Liver (tissue), 8 donors: ENCODE measurements at regions not wholly inside any gene's neighbourhood (a gene's known extent, or its start where the extent isn't known, plus 50 kb on each side); places are given as distances from the start of the nearest gene placed in this dataset.

Source experiments
- DNase-seq: peaks from one replicate; pipeline ENCODE4 v3.0.0-alpha.2; 2017; ENCODE audit warnings: low spot score
- H3K27ac ChIP-seq, 2 donors: one replicate each; pipeline ENCODE4 v1.7.0; 2013; ENCODE audit warnings: inconsistent platforms in 2 of 2, low read length in 2 of 2, control low read depth in 1 of 2, low read depth in 1 of 2, mild to moderate bottlenecking in 1 of 2
- H3K27me3 ChIP-seq, 4 donors: one replicate each; pipeline versions ENCODE4 v1.6.1 to v1.7.0; 2013; ENCODE audit warnings: low read length in 3 of 4, inconsistent platforms in 1 of 4, mild to moderate bottlenecking in 1 of 4, moderate library complexity in 1 of 4; ENCODE audit not compliant: control insufficient read depth in 4 of 4, insufficient read depth in 4 of 4
- H3K36me3 ChIP-seq, 4 donors: one replicate each; pipeline versions ENCODE4 v1.6.1 to v1.7.0; 2013; ENCODE audit warnings: low read length in 3 of 4, mild to moderate bottlenecking in 3 of 4, low read depth in 1 of 4, moderate library complexity in 1 of 4; ENCODE audit not compliant: control insufficient read depth in 4 of 4, insufficient read depth in 3 of 4
- H3K4me1 ChIP-seq, 4 donors: one replicate each; pipeline versions ENCODE4 v1.6.1 to v1.7.0; 2013; ENCODE audit warnings: low read length in 3 of 4, mild to moderate bottlenecking in 3 of 4, moderate library complexity in 1 of 4; ENCODE audit not compliant: control insufficient read depth in 4 of 4, insufficient read depth in 4 of 4
- H3K4me3 ChIP-seq, 3 donors: one replicate each; pipeline versions ENCODE4 v1.6.1 to v1.7.0; 2013; ENCODE audit warnings: low read length in 3 of 3, control low read depth in 1 of 3, low read depth in 1 of 3, mild to moderate bottlenecking in 1 of 3
- H3K9ac ChIP-seq, 2 donors: one replicate each; pipeline ENCODE4 v1.7.0; 2013; ENCODE audit warnings: low read length in 2 of 2, mild to moderate bottlenecking in 2 of 2, moderate library complexity in 2 of 2, control low read depth in 1 of 2, low read depth in 1 of 2
- H3K9me3 ChIP-seq, 4 donors: one replicate each; pipeline versions ENCODE4 v1.6.1 to v1.7.0; 2013; ENCODE audit warnings: low read length in 3 of 4; ENCODE audit not compliant: control insufficient read depth in 4 of 4
- EGR1 ChIP-seq, 2 donors: IDR thresholded peaks; 2 replicates each; pipeline ENCODE4 v1.6.1; 2016 to 2018; ENCODE audit warnings: antibody characterized with exemption in 2 of 2, low read depth in 2 of 2
- FOXA1 ChIP-seq: IDR thresholded peaks from 2 replicates; pipeline ENCODE4 v1.6.1; 2016; ENCODE audit warnings: antibody characterized with exemption
- FOXA2 ChIP-seq: IDR thresholded peaks from 2 replicates; pipeline ENCODE4 v1.6.1; 2016; ENCODE audit warnings: antibody characterized with exemption
- GABPA ChIP-seq, 2 donors: IDR thresholded peaks in 1 of 2; conservative IDR thresholded peaks in 1 of 2; 2 replicates each; pipeline ENCODE4 v1.6.1; 2016; ENCODE audit warnings: antibody characterized with exemption in 2 of 2, mild to moderate bottlenecking in 1 of 2, moderate library complexity in 1 of 2
- HNF4A ChIP-seq, 2 donors: conservative IDR thresholded peaks; 2 replicates each; pipeline ENCODE4 v1.6.1; 2016; ENCODE audit warnings: antibody characterized with exemption in 2 of 2, mild to moderate bottlenecking in 2 of 2
- HNF4G ChIP-seq: IDR thresholded peaks from 2 replicates; pipeline ENCODE4 v1.6.1; 2016; ENCODE audit warnings: antibody characterized with exemption
- JUND ChIP-seq, 2 donors: IDR thresholded peaks; 2 replicates each; pipeline ENCODE4 v1.6.1; 2016; ENCODE audit warnings: antibody characterized with exemption in 2 of 2
- RAD21 ChIP-seq, 2 donors: IDR thresholded peaks; 2 replicates each; pipeline ENCODE4 v1.6.1; 2016; ENCODE audit warnings: antibody characterized with exemption in 2 of 2, mild to moderate bottlenecking in 2 of 2
- RXRA ChIP-seq, 2 donors: IDR thresholded peaks; 2 replicates each; pipeline ENCODE4 v1.6.1; 2017 to 2018; ENCODE audit warnings: antibody characterized with exemption in 2 of 2, mild to moderate bottlenecking in 1 of 2
- SP1 ChIP-seq: IDR thresholded peaks from 2 replicates; pipeline ENCODE4 v1.6.1; 2018; ENCODE audit warnings: antibody characterized with exemption, mild to moderate bottlenecking
- TAF1 ChIP-seq: conservative IDR thresholded peaks from 2 replicates; pipeline ENCODE4 v1.6.1; 2016; ENCODE audit warnings: antibody characterized with exemption, mild to moderate bottlenecking
- YY1 ChIP-seq: IDR thresholded peaks from 2 replicates; pipeline ENCODE4 v1.6.1; 2016; ENCODE audit warnings: antibody characterized with exemption, mild to moderate bottlenecking
- WGBS: extraction: QIAGEN DNeasy Blood & Tissue Kit; methylation state at CpG from one replicate; pipeline ENCODE4 v1.1.7; 2013; 5-methylcytosine and 5-hydroxymethylcytosine counted together
- TF ChIP-seq, protein P1 (sequence below): IDR thresholded peaks from 2 replicates; pipeline ENCODE4 v1.6.1; 2016; ENCODE audit warnings: antibody characterized with exemption
- TF ChIP-seq, protein P2 (sequence below): IDR thresholded peaks from 2 replicates; pipeline ENCODE4 v1.6.1; 2016; ENCODE audit warnings: antibody characterized with exemption
- TF ChIP-seq, protein P3 (sequence below): IDR thresholded peaks from 2 replicates; pipeline ENCODE4 v1.6.1; 2016; ENCODE audit warnings: antibody characterized with exemption
- TF ChIP-seq, protein P4 (sequence below): fragments of 150-350 bp; IDR thresholded peaks from 2 replicates; pipeline ENCODE4 v1.5.1; 2017; ENCODE audit warnings: improper control_type of control experiment, low read depth, low read length; ENCODE audit not compliant: missing input control
- donor health status: healthy.
- donor health status: healthy.
- donor health status: healthy.
- donor health status: healthy.
- donor health status: healthy.

- H3K4me3 ChIP-seq = no peak overlapping the region
Observed at GRCh38 chr1:209153411-209153810, 430.1 kb upstream of the CAMK1G start.

GRCh38 chr1:209154912-209155311 is 428.6 kb upstream of the CAMK1G start:
- Histone ChIP-seq H3K9ac (no peak overlapping the region), H3K4me3 (no peak overlapping the region), H3K9me3 (no peaks in the 10 kb centered on the region), H3K4me1 (peaks cover 0 to 5% (median 0%) of the 10 kb centered on the region in 4 donors), H3K27ac (no peak overlapping the region), H3K36me3 (no peaks in the 10 kb centered on the region), H3K27me3 (no peaks in the 10 kb centered on the region)
- TF ChIP-seq HNF4G (no peak), YY1 (no peak), HNF4A (conservative IDR thresholded peaks at IDR 0.05) (no peak), RAD21 (IDR thresholded peaks at IDR 0.05) (no peak), GABPA (IDR thresholded peaks at IDR 0.05 in 1 of 2, conservative IDR thresholded peaks at IDR 0.05 in 1 of 2) (no peak), JUND (IDR thresholded peaks at IDR 0.05) (no peak), SP1 (no peak)
- TF ChIP-seq, protein P1, sequence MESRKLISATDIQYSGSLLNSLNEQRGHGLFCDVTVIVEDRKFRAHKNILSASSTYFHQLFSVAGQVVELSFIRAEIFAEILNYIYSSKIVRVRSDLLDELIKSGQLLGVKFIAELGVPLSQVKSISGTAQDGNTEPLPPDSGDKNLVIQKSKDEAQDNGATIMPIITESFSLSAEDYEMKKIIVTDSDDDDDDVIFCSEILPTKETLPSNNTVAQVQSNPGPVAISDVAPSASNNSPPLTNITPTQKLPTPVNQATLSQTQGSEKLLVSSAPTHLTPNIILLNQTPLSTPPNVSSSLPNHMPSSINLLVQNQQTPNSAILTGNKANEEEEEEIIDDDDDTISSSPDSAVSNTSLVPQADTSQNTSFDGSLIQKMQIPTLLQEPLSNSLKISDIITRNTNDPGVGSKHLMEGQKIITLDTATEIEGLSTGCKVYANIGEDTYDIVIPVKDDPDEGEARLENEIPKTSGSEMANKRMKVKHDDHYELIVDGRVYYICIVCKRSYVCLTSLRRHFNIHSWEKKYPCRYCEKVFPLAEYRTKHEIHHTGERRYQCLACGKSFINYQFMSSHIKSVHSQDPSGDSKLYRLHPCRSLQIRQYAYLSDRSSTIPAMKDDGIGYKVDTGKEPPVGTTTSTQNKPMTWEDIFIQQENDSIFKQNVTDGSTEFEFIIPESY = no peak
- 79% methylated on average over 1 of the region's 1 CpG for WGBS
- no peak for DNase-seq

More at GRCh38 chr1:209153411-209153810, 430.1 kb upstream of the CAMK1G start:
- DNase-seq = no peak
- Histone ChIP-seq H3K36me3 (no peaks in the 10 kb centered on the region), H3K27me3 (no peaks in the 10 kb centered on the region), H3K9ac (no peak overlapping the region), H3K9me3 (no peaks in the 10 kb centered on the region), H3K27ac (no peak overlapping the region), H3K4me1 (peaks cover 0 to 5% (median 0%) of the 10 kb centered on the region in 4 donors)
- WGBS = 90% methylated on average over 1 of the region's 1 CpG
- TF ChIP-seq SP1 (no peak), RAD21 (IDR thresholded peaks at IDR 0.05) (no peak)

DNA sequence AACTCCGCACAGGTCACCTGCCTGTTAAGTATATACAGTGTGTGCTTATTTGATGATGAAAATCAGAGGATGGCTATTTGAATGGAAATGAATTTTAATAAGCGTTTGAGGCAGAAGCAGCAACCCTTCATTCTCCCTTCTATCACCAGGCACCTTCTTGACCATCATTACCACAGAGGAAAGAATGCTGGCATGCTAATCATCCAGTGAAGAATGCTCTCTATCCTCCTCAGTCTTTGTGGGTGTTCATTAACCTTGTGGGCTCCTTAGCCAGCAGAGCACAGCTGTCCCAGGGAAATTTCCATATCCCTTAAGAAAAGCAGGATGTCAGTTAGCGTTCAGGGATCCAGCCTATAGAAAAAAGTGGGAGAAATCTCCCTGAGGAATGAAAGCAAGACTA is 428.0 kb upstream of the CAMK1G start:
- H3K36me3 ChIP-seq = no peaks in the 10 kb centered on the region
- H3K27ac ChIP-seq = no peak overlapping the region
- H3K27me3 ChIP-seq = no peaks in the 10 kb centered on the region
- H3K9ac ChIP-seq = no peak overlapping the region
- no peak for TF ChIP-seq JUND (IDR thresholded peaks at IDR 0.05)
- TF ChIP-seq EGR1 (IDR thresholded peaks at IDR 0.05; ENCODE audit: low read depth in 2 of 2) = no peak
- TF ChIP-seq FOXA1 = no peak
- no peak for TF ChIP-seq HNF4A (conservative IDR thresholded peaks at IDR 0.05)
- TF ChIP-seq RAD21 (IDR thresholded peaks at IDR 0.05) = no peak
- TF ChIP-seq, protein P2, sequence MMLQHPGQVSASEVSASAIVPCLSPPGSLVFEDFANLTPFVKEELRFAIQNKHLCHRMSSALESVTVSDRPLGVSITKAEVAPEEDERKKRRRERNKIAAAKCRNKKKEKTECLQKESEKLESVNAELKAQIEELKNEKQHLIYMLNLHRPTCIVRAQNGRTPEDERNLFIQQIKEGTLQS = no peak
- no peak for TF ChIP-seq RXRA (IDR thresholded peaks at IDR 0.05)
- no peaks in the 10 kb centered on the region for H3K9me3 ChIP-seq
- H3K4me1 ChIP-seq = peaks cover 0 to 5% (median 0%) of the 10 kb centered on the region in 4 donors
- 48% methylated on average over 3 of the region's 3 CpGs for WGBS
- no peak for DNase-seq
- H3K4me3 ChIP-seq = no peak overlapping the region

DNA sequence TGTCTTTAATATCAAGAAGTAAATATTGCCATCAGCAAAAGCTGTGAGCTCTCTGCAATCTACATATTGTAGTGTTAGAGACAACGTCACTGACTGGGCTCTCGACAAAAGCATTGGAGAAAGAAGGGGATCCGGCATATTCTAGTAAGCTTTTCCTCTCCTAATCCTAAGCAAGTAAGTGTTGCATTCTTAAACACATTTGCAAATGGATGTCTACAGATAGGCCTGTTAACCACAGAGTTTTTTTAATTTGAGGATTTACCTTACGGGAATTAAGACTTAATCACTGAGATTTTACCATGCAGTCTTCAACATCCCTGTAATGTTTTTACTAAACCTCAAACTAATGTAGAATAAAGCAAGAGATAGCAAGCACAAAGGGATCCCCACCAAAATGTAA is 426.5 kb upstream of the CAMK1G start:
- WGBS = 81% methylated on average over 4 of the region's 4 CpGs
- H3K9me3 ChIP-seq = no peaks in the 10 kb centered on the region
- no peaks in the 10 kb centered on the region for H3K36me3 ChIP-seq
- no peak overlapping the region for H3K9ac ChIP-seq
- no peak overlapping the region for H3K27ac ChIP-seq
- peaks cover 0 to 5% (median 0%) of the 10 kb centered on the region in 4 donors for H3K4me1 ChIP-seq
- no peaks in the 10 kb centered on the region for H3K27me3 ChIP-seq
- DNase-seq = no peak
- TF ChIP-seq RXRA (IDR thresholded peaks at IDR 0.05) = no peak
- no peak for TF ChIP-seq FOXA1
- TF ChIP-seq, protein P1 = no peak
- TF ChIP-seq FOXA2 = no peak
- no peak for TF ChIP-seq HNF4A (conservative IDR thresholded peaks at IDR 0.05)
- no peak for TF ChIP-seq SP1
- no peak for TF ChIP-seq YY1
- TF ChIP-seq, protein P3, sequence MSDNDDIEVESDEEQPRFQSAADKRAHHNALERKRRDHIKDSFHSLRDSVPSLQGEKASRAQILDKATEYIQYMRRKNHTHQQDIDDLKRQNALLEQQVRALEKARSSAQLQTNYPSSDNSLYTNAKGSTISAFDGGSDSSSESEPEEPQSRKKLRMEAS = no peak
- TF ChIP-seq TAF1 = no peak
- TF ChIP-seq RAD21 (IDR thresholded peaks at IDR 0.05) = no peak
- no peak for TF ChIP-seq JUND (IDR thresholded peaks at IDR 0.05)
- TF ChIP-seq, protein P4, sequence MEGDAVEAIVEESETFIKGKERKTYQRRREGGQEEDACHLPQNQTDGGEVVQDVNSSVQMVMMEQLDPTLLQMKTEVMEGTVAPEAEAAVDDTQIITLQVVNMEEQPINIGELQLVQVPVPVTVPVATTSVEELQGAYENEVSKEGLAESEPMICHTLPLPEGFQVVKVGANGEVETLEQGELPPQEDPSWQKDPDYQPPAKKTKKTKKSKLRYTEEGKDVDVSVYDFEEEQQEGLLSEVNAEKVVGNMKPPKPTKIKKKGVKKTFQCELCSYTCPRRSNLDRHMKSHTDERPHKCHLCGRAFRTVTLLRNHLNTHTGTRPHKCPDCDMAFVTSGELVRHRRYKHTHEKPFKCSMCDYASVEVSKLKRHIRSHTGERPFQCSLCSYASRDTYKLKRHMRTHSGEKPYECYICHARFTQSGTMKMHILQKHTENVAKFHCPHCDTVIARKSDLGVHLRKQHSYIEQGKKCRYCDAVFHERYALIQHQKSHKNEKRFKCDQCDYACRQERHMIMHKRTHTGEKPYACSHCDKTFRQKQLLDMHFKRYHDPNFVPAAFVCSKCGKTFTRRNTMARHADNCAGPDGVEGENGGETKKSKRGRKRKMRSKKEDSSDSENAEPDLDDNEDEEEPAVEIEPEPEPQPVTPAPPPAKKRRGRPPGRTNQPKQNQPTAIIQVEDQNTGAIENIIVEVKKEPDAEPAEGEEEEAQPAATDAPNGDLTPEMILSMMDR = no peak
- no peak for TF ChIP-seq HNF4G
- H3K4me3 ChIP-seq = no peak overlapping the region
